HG03103 (cell line): ENCODE measurements at regions not wholly inside any gene's neighbourhood (a gene's known extent, or its start where the extent isn't known, plus 50 kb on each side); places are given as distances from the start of the nearest gene placed in this dataset.
"Not testable (repeated sequence)": the region's sequence is repeated elsewhere in the genome, so short reads cannot be mapped to it uniquely, and the experiment has no call there.

ENCODE experiments used
- ATAC-seq: cut with Tn5 transposase; IDR thresholded peaks from one replicate; pipeline ENCODE4 v1.9.1; 2021; ENCODE audit warnings: low read depth; ENCODE audit not compliant: unreplicated experiment

DNA sequence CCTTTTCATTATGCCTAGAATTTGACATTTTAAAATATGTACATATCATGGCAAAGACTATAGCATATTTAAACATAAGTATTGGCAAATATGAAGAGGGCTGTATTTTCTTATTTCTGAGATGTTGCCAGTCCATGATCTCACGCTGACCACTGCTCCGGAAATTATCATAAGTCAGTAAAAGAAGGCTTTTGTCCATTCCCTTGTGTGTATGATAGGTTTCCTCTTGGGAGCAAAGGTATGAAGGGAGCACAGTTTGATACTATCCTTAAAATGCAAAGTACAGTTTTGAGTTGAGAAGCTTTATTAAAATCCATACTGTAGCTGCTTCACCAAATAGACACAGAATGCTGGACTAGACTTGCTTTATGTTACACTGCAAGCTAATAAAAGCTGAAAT is 52.6 kb upstream of the AGA start:
- ATAC-seq, result no peak

DNA sequence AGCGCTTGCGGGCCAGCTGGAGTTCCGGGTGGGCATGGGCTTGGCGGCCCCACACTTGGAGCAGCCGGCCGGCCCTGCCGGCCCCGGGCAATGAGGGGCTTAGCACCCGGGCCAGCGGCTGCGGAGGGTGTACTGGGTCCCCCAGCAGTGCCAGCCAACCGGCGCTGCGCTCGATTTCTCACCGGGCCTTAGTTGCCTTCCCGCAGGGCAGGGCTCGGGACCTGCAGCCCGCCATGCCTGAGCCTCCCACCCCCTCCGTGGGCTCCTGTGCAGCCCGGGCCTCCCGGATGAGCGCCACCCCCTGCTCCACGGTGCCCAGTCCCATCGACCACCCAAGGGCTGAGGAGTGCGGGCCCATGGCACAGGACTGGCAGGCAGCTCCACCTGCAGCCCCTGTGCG is 53.4 kb upstream of the AGA start:
- ATAC-seq, result not testable (repeated sequence)

DNA sequence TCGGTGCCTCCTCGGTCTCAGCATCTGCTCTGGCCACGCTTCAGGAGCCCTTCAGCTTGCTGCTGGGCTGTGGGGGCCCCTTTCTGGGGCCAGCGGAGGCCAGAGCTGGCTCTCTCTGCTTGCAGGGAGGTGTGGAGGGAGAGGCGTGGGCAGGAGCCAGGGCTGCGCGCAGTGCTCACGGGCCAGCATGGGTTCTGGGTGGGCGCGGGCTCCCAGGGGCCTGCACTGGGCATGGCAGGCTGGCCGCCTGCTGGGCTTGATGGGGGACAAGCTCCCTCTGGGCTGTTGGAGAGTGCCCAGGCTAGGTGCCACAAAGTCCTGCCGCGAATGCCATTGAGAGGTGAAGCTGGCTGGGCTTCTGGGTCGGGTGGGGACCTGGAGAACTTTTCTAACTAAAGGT is 57.3 kb upstream of the AGA start:
- ATAC-seq, result no peak

DNA sequence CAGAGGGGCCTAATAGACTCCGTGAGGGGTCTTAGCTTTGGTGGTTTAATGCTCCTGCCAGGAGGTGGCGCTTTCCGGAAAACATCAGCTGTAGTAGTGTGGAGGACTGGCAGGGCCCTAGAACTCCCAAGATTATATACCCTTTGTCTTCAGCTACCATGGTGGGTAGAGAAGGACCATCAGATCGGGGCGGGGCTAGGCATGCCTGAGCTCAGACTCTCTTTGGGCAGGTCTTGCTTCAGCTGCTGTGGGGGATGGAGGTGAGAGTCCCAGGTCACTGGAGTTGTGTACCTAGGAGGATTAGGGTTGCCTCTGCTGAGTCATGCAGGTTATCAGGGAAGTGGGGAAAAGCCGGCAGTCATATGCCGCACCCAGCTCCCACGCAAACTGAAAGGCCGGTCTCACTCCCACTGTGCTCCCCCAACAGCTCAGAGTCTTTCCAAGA is 63.0 kb upstream of the AGA start:
- ATAC-seq, result no peak

DNA sequence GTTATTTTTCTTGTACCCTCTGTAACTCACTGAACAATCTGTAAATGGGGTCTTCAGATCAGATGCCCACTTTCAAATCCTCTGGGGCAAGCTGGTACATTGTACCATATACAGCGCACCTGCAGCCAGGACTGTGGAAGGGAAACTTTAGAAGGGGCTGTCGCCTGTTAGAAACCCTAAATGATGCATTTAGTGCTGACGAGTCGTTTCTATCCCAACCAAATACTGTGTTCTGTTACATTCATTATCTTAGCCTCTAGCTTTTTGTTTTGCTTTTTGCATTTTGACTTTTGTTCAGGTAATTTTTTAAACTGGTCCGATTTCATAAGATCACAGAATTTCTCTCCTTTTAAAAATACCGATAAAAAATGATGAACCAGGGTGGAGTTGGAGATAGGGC is 66.4 kb upstream of the AGA start:
- no peak for ATAC-seq

DNA sequence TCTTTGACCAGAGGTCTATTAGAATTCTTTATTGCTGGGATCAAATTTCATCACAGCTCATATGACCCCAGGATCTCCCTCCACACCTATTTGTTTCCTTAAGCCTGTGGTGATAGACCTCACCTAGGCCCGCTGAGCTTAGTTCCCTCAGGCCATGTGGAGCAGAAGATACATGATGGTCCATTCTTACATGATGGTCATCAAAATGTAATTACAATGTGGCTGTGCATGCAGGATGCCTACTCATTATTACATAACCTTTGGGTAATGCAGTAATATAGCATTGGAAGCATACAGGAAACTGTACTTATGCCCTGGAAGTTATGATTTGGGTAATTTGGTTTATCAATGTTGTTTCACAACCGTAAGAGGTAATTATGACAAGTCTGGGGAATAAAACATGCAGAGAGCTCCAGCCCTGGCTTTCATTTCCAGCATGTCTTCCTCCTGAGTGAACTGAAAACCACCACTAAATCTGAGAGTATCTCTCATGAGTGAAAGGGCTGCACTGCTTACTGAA is 67.0 kb upstream of the AGA start:
- no peak for ATAC-seq

DNA sequence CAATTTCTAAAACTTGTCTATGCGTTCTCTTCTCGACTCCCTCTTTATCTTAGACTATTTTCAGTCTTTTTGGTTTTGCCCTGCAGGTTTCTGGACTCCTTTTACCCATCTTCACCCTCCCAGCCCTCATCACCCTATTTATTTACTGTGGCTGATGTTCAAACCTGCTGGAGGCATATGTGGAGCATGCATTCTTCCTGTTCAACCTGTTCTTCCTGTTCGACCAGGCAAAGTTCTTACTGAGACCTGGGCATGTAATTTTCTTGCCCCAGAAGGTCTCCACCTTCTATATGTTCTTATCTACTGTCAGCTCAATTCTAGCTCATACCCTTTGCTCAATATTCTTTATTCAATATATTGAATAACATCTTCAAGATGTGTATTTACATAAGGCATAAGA is 69.4 kb upstream of the AGA start:
- ATAC-seq, result no peak

DNA sequence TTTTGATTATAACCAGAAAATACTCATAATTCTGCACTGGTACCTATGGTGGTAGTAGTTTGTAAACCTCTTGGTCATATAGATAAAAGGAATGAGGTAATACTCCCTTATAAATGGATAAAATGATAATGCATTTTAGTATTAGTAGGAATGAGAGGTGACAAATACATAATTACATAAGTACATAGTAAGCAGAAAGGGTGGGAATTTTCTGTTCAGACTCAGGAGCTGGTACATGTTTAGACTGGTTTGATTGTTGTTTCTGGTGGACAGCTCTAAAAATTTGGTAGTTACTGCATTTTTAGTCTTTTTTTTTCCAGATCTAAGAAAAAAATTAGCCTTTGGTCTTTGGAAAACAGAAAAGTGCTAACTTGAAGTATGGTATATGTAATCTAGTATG is 70.4 kb upstream of the AGA start:
- ATAC-seq, result no peak

DNA sequence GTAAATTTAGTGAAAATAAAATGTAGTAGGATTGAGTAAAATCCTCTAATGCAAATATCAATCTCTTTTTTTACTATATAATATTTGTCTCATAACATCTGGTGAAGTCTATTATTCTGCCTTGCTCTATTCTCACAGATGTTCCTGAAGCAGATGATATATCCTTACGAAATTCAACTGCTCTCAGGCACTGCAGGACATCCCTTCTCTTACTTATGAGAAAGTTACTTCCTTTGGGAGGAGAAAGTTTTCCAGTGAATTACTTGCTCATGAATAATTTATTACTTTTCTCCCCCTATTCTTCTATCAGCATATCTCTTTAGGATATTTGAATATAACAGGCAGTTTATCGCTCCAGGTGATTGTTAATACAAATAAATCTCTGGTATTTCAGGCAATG is 75.6 kb upstream of the AGA start:
- no peak for ATAC-seq

DNA sequence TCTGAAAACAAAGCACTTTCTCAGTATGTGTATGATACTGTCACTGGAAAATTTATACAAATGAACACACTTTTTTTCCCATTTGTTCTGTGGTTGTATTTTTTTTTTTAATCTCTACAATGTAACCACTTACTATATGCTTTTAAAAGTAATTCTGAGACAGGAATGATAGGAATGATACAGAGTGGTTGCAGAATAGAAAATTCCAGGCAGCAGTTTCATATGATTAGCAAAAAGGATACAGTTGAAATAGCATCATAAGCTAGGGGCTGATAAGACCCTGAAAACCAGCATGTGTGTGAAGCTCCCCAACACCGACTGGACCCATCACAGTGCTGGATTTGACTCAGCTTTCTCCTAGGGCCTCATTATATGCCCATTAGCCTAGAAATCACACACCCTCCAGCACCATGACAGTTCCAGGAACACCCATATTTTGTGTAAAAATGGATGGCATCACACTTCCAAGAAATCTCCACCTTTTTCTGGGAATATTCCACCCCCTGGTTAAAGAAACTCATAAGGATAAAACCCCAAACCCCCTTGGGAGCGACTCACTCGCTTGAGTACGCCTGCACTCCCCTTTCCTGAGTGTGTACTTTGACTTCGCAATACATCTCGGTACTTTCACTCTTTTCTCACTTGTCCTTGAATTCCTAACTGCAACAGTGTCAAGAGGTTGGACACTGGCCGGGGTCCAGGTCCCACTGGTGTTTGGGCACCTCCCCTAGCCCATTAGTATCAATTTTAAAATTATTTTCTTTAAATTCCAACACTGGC is 77.4 kb upstream of the AGA start:
- no peak for ATAC-seq

DNA sequence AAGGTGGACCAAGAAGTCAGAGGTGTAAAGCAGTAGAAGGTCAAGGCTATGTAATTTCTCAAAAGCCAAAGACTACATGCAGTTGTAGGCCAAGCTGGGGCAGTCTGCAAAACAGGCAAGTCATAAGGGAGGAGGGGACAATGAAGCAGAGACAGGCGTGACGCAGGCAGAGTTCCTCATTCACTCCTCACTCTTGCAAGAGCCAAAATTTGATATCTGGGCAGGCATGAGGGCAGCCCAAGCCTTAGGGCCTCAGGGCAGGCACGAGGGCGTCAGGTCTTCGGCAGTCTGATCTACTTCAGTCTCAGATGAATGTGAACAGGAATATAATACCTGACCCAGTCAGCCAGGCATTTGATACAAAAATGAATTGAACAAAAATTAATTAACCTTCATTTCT is 86.4 kb upstream of the AGA start:
- no peak for ATAC-seq

DNA sequence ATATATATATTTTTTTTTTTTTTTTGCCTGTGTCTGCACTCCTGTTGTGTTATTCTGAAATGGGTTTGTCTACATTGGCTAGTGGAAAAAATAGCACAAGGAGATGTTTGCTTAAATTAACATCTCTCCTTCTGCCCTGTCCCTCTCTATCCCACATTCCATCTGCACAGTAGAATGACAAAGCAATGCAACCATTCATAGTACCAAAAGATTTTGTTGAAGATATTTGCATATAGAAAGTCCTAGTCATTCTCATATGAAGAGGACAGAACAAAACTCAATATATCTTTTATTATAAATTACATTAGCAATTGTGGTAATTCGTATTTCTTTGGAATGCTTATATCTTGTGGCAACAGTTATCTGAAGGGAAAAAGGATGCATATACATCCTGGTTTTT is 88.3 kb upstream of the AGA start:
- ATAC-seq, result no peak

DNA sequence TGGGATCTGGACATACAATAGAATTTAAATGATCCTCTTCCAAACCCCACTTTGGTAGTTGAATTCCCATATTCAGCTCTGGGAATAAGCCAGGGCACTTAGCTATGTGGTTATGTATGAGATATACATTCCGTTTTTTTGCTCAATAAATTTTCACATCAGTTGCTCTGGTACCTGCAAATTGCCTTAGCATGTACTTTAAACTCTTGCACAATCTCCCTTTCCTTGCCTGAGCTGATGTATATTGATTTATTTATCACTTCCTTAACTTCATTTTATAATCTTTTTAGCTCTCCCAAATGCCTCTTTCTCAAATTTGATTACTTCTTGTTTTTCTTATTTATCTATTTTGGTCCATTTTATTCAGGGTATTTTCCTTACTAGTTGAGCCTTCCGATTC is 90.1 kb upstream of the AGA start:
- ATAC-seq, result no peak

DNA sequence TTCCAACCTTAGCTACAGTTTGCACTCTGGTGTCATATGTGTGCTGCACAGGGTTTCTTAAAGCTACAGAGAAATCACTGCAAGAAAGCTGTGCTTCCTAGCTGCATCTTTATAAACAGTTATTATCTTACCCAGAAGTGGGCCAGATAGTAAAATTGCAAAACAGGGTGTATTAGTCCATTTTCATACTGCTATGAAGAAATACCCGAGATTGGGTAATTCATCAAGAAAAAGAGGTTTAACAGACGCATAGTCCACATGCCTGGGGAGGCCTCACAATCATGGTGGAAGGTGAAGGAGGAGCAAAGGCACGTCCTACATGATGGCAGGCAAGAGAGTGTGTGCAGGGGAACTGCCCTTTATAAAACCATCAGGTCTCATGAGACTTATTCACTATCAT is 92.6 kb upstream of the AGA start:
- not testable (repeated sequence) for ATAC-seq

DNA sequence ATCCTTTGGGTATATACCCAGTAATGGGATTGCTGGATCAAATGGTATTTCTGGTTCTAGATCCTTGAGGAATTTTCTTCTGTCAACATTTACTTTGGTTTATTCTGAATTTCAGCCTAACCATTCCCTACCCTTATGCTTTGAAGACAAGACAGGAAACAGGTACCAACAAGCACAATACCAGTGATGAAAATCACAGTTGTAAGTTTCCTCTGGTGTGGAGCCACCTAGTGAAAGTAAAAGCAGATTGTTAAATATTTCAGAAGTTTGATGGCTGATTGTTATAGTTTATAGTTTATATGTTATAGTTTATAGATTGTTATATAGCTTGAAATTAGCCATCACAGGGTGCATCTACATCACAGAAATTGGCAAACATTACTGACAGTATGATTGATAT is 104.5 kb upstream of the AGA start:
- no peak for ATAC-seq

DNA sequence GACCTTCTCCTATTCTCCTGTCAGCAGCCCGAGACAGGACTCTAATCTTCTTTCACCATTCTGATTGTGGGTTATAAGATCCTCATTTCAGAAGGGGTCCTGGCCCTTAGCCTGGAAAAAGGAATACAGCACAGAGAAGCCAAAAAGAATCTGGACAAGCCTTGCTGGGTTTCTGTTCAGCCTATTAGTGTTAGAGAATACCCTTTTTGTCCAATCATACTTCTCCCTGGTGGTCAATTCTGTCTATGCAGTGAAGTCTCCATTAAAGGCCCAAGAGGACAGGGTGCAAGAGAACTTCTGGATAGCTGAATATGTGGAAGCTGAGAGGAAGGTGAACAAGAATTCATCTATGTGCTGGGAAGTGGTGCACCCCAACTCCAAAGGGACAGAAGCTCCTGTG is 105.7 kb upstream of the AGA start:
- no peak for ATAC-seq

DNA sequence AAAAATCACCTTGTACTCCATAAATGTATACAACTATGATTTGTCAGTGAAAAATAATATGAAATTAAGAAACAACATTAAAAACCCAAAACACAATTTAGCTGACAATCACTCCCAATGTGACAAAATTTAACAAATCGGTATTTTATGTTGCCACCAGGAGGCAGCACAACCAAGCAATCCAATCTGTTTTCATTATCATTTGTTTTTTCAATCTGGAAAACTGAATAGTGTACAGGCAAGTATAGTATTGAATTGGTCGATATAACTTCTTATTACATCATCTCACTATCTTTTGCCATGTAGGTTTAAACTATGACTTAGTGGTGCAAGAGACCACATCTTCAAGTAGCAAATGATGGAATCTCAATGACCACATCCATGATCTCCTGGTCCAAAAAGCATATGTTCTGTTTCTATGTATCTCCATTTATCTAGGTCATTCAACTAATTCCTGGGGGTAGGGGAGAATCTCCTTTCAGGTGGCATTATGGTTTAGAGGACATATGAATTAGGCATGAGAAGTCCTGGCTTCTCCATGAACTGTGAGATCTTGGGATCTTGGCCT is 112.9 kb upstream of the AGA start:
- no peak for ATAC-seq

DNA sequence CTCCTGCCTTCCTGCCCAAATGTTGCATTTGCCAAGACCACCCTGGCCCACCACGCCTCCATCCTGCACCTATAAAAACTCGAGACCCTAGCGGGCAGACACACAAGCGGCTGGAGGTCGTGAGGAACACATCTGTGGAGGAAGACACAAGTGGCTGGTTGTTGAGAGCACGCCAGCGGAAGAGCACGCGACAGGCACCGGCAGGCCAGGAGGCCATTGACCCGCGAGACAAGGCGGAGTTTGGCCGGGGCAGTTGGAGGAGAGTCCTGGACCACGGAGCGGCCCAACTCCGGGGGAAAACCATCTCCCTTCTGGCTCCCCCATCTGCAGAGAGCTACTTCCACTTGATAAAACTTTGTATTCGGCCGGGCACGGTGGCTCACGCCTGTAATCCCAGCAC is 115.2 kb upstream of the AGA start:
- no peak for ATAC-seq

DNA sequence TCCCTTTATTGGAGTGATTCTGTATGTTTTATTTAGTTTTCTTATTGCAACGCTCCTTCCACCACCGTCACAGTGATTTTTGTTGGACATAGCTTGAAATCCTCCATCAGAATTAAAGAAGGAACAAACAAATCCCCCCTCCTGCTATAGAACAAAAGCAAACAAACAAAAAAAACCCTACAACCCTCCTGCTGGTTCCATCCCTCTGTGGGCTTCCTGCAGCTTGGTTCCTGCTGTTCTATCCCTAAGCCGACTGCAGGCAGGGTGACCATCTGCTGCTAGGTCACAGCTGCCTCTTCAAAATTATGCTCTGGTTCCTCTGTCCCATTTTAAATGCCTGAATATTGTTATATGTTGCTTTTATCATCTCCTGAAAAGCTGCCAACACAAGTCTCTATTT is 116.8 kb upstream of the AGA start:
- ATAC-seq, result no peak

DNA sequence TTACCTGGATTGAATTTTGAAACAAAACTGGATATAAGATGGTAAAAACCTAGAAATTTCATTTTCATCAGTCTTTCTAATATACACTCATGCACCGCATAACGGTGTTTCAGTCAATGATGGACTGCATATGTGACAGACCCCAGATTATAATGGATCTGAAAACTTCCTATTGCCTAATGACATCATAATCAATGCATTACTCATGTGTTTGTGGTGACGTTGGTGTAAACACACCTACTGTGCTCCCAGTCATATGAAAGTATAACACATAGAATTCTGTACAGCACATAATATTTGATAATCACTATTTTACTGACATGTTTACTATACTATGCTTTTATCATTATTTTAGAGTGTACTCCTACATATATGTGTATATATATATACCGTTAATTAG is 119.9 kb upstream of the AGA start:
- no peak for ATAC-seq

DNA sequence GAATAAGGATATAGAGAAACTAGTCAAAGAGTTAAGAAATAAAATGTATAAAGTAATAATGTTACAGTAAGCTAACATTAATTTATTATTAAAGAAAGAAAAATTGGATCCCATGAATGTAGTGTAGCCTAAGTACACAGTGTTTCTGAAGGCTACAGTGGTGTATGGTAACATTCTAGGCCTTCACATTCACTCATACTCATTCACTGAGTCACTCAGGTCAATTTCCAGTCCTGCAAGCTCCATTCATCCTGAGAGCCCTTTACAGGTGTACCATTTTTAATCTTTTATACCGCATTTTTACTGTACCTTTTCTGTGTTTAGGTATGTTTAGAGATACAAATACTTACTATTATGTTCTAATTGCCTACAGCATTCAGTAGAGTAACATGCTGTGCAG is 120.6 kb upstream of the AGA start:
- no peak for ATAC-seq

DNA sequence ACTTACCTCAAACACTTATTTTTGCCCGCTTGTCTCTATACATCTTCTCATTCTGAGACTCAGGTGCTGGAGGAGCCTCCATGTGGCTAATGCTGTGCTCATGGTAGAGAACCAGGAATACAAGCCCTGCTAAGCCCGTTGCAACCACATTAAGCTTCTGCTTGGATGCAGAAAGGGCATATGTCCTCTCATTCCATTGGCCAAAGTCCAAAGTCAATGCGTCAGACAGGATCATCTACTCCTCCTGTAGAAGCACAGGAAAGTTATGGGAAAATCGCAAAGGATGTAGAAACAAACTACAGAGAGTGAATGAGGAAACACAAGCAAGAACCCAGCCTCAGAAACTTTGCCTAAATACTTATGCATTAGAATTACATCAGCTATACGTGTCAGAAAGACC is 124.5 kb upstream of the AGA start:
- ATAC-seq, result no peak
